HG03097 (cell line): ENCODE measurements at regions not wholly inside any gene's neighbourhood (a gene's known extent, or its start where the extent isn't known, plus 50 kb on each side); places are given as distances from the start of the nearest gene placed in this dataset.
"Not testable (repeated sequence)": the region's sequence is repeated elsewhere in the genome, so short reads cannot be mapped to it uniquely, and the experiment has no call there.

Experiments used
- ATAC-seq: cut with Tn5 transposase; IDR thresholded peaks from one replicate; pipeline ENCODE4 v1.9.1; 2021; ENCODE audit not compliant: unreplicated experiment, low FRiP score

- no peak for ATAC-seq
Measured at GRCh38 chr7:41579961-41580935, 122.6 kb downstream of the INHBA start.

- ATAC-seq = no peak
Measured at GRCh38 chr7:41578700-41579099, 124.2 kb downstream of the INHBA start.

GRCh38 chr7:41576166-41576565 is 126.7 kb downstream of the INHBA start:
- ATAC-seq = no peak

- ATAC-seq = no peak
Measured at GRCh38 chr7:41574377-41574776, 128.5 kb downstream of the INHBA start.

- ATAC-seq = no peak
Measured at GRCh38 chr7:41573862-41574261, 129.0 kb downstream of the INHBA start.

GRCh38 chr7:41573443-41573842 is 129.4 kb downstream of the INHBA start:
- no peak for ATAC-seq

- ATAC-seq = no peak
Measured at GRCh38 chr7:41573015-41573414, 129.9 kb downstream of the INHBA start.

GRCh38 chr7:41571573-41571972 is 131.3 kb downstream of the INHBA start:
- ATAC-seq = no peak

GRCh38 chr7:41570766-41571165 is 132.1 kb downstream of the INHBA start:
- ATAC-seq = no peak

GRCh38 chr7:41568135-41568534 is 134.8 kb downstream of the INHBA start:
- ATAC-seq = no peak

GRCh38 chr7:41567731-41568114 is 135.2 kb downstream of the INHBA start:
- no peak for ATAC-seq

GRCh38 chr7:41567031-41567730 is 135.7 kb downstream of the INHBA start:
- no peak for ATAC-seq

- no peak for ATAC-seq
Measured at GRCh38 chr7:41566581-41566980, 136.3 kb downstream of the INHBA start.

GRCh38 chr7:41565655-41566054 is 137.2 kb downstream of the INHBA start:
- no peak for ATAC-seq

GRCh38 chr7:41559426-41559825 is 143.5 kb downstream of the INHBA start:
- ATAC-seq = no peak

GRCh38 chr7:41554481-41554880 is 148.4 kb downstream of the INHBA start:
- ATAC-seq = no peak

- not testable (repeated sequence) for ATAC-seq
Measured at GRCh38 chr7:41550046-41550445, 152.8 kb downstream of the INHBA start.

- no peak for ATAC-seq
Measured at GRCh38 chr7:41544241-41544640, 158.6 kb downstream of the INHBA start.

GRCh38 chr7:41540601-41541000 is 162.3 kb downstream of the INHBA start:
- ATAC-seq = no peak

- no peak for ATAC-seq
Measured at GRCh38 chr7:41538810-41539724, 163.8 kb downstream of the INHBA start.
